Spinal cord (tissue), 9 donors: ENCODE measurements at regions not wholly inside any gene's neighbourhood (a gene's known extent, or its start where the extent isn't known, plus 50 kb on each side); places are given as distances from the start of the nearest gene placed in this dataset.
"Not testable (repeated sequence)": the region's sequence is repeated elsewhere in the genome, so short reads cannot be mapped to it uniquely, and the experiment has no call there.

Experiments
- DNase-seq, 6 donors: peaks; one replicate each; pipeline versions ENCODE4 v3.0.0 to v3.0.0-alpha.2; 2013 to 2015; ENCODE audit warnings: low spot score in 6 of 6, low read depth in 4 of 6
- H3K27ac ChIP-seq: one replicate; pipeline ENCODE4 v1.5.1; 2013; ENCODE audit warnings: low read depth, low read length, control low read depth
- H3K27me3 ChIP-seq: one replicate; pipeline ENCODE4 v1.6.1; 2013; ENCODE audit warnings: low read length; ENCODE audit not compliant: control insufficient read depth, insufficient read depth
- H3K36me3 ChIP-seq: one replicate; pipeline ENCODE4 v1.6.1; 2013; ENCODE audit warnings: low read length; ENCODE audit not compliant: control insufficient read depth, insufficient read depth
- H3K4me1 ChIP-seq: one replicate; pipeline ENCODE4 v1.6.1; 2013; ENCODE audit warnings: low read length; ENCODE audit not compliant: control insufficient read depth, insufficient read depth
- H3K4me3 ChIP-seq: one replicate; pipeline ENCODE4 v1.5.1; 2013; ENCODE audit warnings: low read depth, low read length, control low read depth
- H3K9me3 ChIP-seq: one replicate; pipeline ENCODE4 v1.6.1; 2013; ENCODE audit warnings: low read length; ENCODE audit not compliant: control insufficient read depth, insufficient read depth
- WGBS: methylation state at CpG from one replicate; pipeline ENCODE4 v1.1.5; 2013; ENCODE audit warnings: missing lambda C conversion rate; ENCODE audit not compliant: insufficient coverage; 5-methylcytosine and 5-hydroxymethylcytosine counted together
- donor health status: healthy.

- H3K4me3 ChIP-seq, H3K27ac ChIP-seq, H3K27me3 ChIP-seq, H3K9me3 ChIP-seq, H3K36me3 ChIP-seq: not testable (repeated sequence)
- 59% methylated on average over 5 of the region's 16 CpGs for WGBS
- peaks cover 18% of the 10 kb centered on the region for H3K4me1 ChIP-seq
- peak in 2 of 6 donors; percentile 48 to 52 for DNase-seq
Measured at GRCh38 chr15:77881535-77881934, 196.0 kb downstream of the TBC1D2B start.

GRCh38 chr15:77879466-77879865 is 198.0 kb downstream of the TBC1D2B start:
- H3K4me1 ChIP-seq = peaks cover 22% of the 10 kb centered on the region
- not testable (repeated sequence) for DNase-seq, H3K4me3 ChIP-seq, H3K27ac ChIP-seq, H3K27me3 ChIP-seq, H3K36me3 ChIP-seq, H3K9me3 ChIP-seq
- WGBS = 90% methylated on average over 4 of the region's 6 CpGs

DNA sequence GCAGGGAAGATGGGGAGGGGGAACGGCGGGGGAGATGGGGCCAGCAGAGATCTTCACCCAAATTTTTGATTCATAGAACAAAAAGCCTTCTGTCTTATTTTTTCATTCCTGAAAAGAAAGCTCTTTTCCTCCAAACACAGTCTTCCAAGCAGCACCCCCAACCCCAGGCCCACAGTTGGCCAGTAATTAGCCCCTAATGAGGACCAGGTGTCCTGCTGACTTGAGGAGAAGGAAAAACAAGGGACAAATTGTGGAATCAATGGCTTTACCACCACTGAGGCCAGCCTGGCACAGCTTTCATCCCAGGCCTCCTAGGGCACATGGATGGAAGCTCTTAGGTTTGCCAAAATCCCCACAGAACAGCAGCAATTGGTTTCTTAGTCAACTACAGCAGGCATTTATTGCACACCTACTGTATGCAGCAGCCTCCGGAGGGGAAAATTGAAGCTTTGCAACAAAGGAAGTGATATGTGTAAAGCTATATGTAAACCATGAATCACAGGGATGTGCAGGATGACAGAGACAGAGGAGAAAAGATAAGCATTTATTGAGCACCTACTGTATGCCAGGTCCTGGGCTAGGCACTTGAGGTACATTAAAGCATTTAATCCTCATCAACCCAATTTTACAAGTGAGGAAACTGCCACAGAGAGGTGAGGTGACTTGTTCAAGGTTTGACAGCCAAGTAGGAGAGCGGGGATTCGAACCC is 199.5 kb downstream of the TBC1D2B start:
- DNase-seq = peak in 1 of 6 donors; percentile 46
- no peaks in the 10 kb centered on the region for H3K27me3 ChIP-seq
- no peaks in the 10 kb centered on the region for H3K36me3 ChIP-seq
- H3K27ac ChIP-seq = no peak overlapping the region
- no peak overlapping the region for H3K4me3 ChIP-seq
- 78% methylated on average over 3 of the region's 5 CpGs for WGBS
- peaks cover 22% of the 10 kb centered on the region for H3K4me1 ChIP-seq
- no peaks in the 10 kb centered on the region for H3K9me3 ChIP-seq

DNA sequence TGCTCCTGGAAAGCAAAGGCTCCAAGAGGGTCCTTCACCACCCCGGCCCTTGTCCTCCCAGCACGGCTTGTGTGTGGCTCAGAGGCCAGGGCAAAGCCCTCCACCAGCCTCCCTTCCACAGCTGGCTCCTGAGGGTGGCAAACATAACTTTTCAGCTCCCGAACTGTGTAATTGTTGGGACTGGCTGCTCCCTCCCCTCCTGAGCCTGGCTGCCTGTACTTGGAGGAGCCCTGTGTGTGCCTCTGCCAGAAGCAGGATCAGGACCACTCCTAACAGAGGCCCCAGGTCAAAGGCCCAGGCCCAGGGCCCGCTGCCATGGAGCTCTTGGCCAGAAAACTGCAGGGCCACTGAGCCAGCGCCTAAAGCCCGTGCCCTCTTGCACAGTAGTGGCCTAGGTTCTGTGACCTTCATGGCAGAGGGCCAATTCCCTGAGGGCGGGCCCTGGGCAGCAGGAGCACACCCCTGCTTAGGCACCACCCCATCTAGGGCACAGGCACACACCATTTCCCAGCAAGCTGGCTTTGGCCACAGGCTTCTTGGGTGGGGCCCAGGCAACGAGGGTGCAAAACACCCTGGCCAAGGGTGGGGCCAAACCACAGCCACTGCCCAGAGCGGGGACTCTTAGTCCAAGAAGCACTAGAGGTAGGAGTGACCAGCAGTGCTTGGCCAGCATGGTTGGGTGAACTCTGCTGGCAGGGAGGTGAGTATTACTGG is 201.2 kb downstream of the TBC1D2B start:
- H3K27ac ChIP-seq = peak overlapping the region; percentile 33
- not testable (repeated sequence) for H3K27me3 ChIP-seq, H3K4me3 ChIP-seq, H3K9me3 ChIP-seq, DNase-seq, H3K36me3 ChIP-seq
- WGBS = 58% methylated on average over 2 of the region's 9 CpGs
- peaks cover 22% of the 10 kb centered on the region for H3K4me1 ChIP-seq

GRCh38 chr15:77875066-77875721 is 202.3 kb downstream of the TBC1D2B start:
- not testable (repeated sequence) for H3K27me3 ChIP-seq, H3K27ac ChIP-seq, H3K9me3 ChIP-seq, H3K36me3 ChIP-seq, H3K4me3 ChIP-seq
- peak; percentile 61 to 97 (median 82) for DNase-seq
- peaks cover 33% of the 10 kb centered on the region for H3K4me1 ChIP-seq
- WGBS = 5% methylated on average over 4 of the region's 13 CpGs

DNA sequence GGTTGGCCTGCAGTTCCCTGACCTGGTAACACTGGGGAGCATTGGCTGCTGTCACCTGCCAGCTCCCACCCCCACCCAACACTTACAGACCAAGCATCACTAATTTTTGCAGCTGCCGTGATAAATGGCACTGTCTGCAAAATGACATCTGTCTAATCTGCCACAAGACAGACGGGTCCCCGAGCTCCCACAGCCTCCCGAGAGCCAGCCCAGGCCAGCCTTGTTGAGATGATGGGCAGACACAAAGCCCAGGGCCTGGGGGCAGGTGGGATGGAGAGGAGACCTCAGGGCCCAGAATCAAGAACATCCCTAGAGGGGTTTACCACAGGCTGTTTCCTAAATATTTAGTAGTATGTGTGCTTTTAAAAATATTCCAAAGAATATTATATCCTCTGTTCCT is 203.4 kb downstream of the TBC1D2B start:
- Histone ChIP-seq H3K4me3 (no peak overlapping the region), H3K9me3 (no peaks in the 10 kb centered on the region), H3K4me1 (peaks cover 42% of the 10 kb centered on the region), H3K27me3 (no peaks in the 10 kb centered on the region), H3K27ac (no peak overlapping the region), H3K36me3 (no peaks in the 10 kb centered on the region)
- WGBS = 72% methylated on average over 2 of the region's 4 CpGs
- DNase-seq = no peak

GRCh38 chr15:77872521-77873425 is 204.7 kb downstream of the TBC1D2B start:
- H3K27me3 ChIP-seq, H3K36me3 ChIP-seq, DNase-seq, H3K27ac ChIP-seq, H3K4me3 ChIP-seq, H3K9me3 ChIP-seq: not testable (repeated sequence)
- WGBS = 81% methylated on average over 17 of the region's 18 CpGs
- H3K4me1 ChIP-seq = peaks cover 46% of the 10 kb centered on the region

- no peak for DNase-seq
Measured at GRCh38 chr15:77871852-77872371, 205.6 kb downstream of the TBC1D2B start.

More at GRCh38 chr15:77871852-77872371, 205.6 kb downstream of the TBC1D2B start:
- no peak overlapping the region for H3K4me3 ChIP-seq
- H3K36me3 ChIP-seq = no peaks in the 10 kb centered on the region
- no peaks in the 10 kb centered on the region for H3K27me3 ChIP-seq
- WGBS = 89% methylated on average over 8 of the region's 11 CpGs
- H3K4me1 ChIP-seq = peaks cover 40% of the 10 kb centered on the region
- H3K27ac ChIP-seq = no peak overlapping the region
- H3K9me3 ChIP-seq = no peaks in the 10 kb centered on the region
